HG02623 (cell line): ENCODE measurements at regions not wholly inside any gene's neighbourhood (a gene's known extent, or its start where the extent isn't known, plus 50 kb on each side); places are given as distances from the start of the nearest gene placed in this dataset.

Experiments
- ATAC-seq: cut with Tn5 transposase; IDR thresholded peaks from one replicate; pipeline ENCODE4 v1.9.1; 2021; ENCODE audit warnings: moderate library complexity; ENCODE audit not compliant: unreplicated experiment

- ATAC-seq = no peak
Observed at GRCh38 chr13:80237646-80238045, 103.3 kb downstream of the SPRY2 start.

GRCh38 chr13:80235967-80236302, 105.0 kb downstream of the SPRY2 start:
- ATAC-seq = no peak

- no peak for ATAC-seq
Observed at GRCh38 chr13:80235166-80235966, 105.6 kb downstream of the SPRY2 start.

- ATAC-seq = no peak
Observed at GRCh38 chr13:80227645-80228044, 113.3 kb downstream of the SPRY2 start.

GRCh38 chr13:80226645-80227044, 114.3 kb downstream of the SPRY2 start:
- no peak for ATAC-seq

GRCh38 chr13:80224468-80224867, 116.5 kb downstream of the SPRY2 start:
- ATAC-seq = no peak

- no peak for ATAC-seq
Observed at GRCh38 chr13:80217614-80218456, 123.1 kb downstream of the SPRY2 start.

GRCh38 chr13:80215368-80215767, 125.6 kb downstream of the SPRY2 start:
- ATAC-seq = no peak

- ATAC-seq = no peak
Observed at GRCh38 chr13:80214521-80214991, 126.4 kb downstream of the SPRY2 start.

GRCh38 chr13:80214050-80214449, 126.9 kb downstream of the SPRY2 start:
- no peak for ATAC-seq

- ATAC-seq = no peak
Observed at GRCh38 chr13:80213201-80213600, 127.7 kb downstream of the SPRY2 start.

- no peak for ATAC-seq
Observed at GRCh38 chr13:80211566-80211965, 129.4 kb downstream of the SPRY2 start.

- ATAC-seq = no peak
Observed at GRCh38 chr13:80204642-80205041, 136.3 kb downstream of the SPRY2 start.

- no peak for ATAC-seq
Observed at GRCh38 chr13:80203496-80203895, 137.4 kb downstream of the SPRY2 start.

GRCh38 chr13:80201694-80202468, 139.0 kb downstream of the SPRY2 start:
- no peak for ATAC-seq

- ATAC-seq = no peak
Observed at GRCh38 chr13:80199585-80200292, 141.2 kb downstream of the SPRY2 start.

GRCh38 chr13:80199067-80199466, 141.9 kb downstream of the SPRY2 start:
- ATAC-seq = no peak

- no peak for ATAC-seq
Observed at GRCh38 chr13:80196756-80197155, 144.2 kb downstream of the SPRY2 start.

GRCh38 chr13:80195649-80196048, 145.3 kb downstream of the SPRY2 start:
- no peak for ATAC-seq

- no peak for ATAC-seq
Observed at GRCh38 chr13:80189889-80190597, 150.9 kb downstream of the SPRY2 start.
